HL-60 (cell line): ENCODE measurements at regions not wholly inside any gene's neighbourhood (a gene's known extent, or its start where the extent isn't known, plus 50 kb on each side); places are given as distances from the start of the nearest gene placed in this dataset.

Source experiments
- DNase-seq, 2 experiments: peaks; one replicate each; pipeline ENCODE4 v3.0.0-alpha.2; 2010 to 2020; ENCODE audit warnings: low read depth in 1 of 2, low spot score in 1 of 2
- H3K27ac ChIP-seq: fragments of 250-450 bp; sonication (Bioruptor Pico); replicated peaks from 2 replicates; pipeline ENCODE4 v1.5.1; 2020; ENCODE audit warnings: mild to moderate bottlenecking, moderate library complexity
- H3K27me3 ChIP-seq: fragments of 250-450 bp; sonication (Bioruptor Pico); 2 replicates; pipeline ENCODE4 v1.5.1; 2021; ENCODE audit warnings: mild to moderate bottlenecking, moderate library complexity; ENCODE audit not compliant: insufficient read depth, poor library complexity, severe bottlenecking
- H3K4me3 ChIP-seq: replicated peaks from 2 replicates; pipeline ENCODE4 v1.5.1; 2011; ENCODE audit warnings: mild to moderate bottlenecking, control low read depth, low read length; ENCODE audit not compliant: insufficient read depth
- CTCF ChIP-seq: IDR thresholded peaks from one replicate; pipeline ENCODE4 v1.5.1; 2011; ENCODE audit warnings: low read length, control low read depth, inconsistent platforms; ENCODE audit not compliant: insufficient read depth
- GABPA ChIP-seq: IDR thresholded peaks from 2 replicates; pipeline ENCODE4 v1.6.1; 2012; ENCODE audit warnings: low read depth
- POLR2AphosphoS5 ChIP-seq: IDR thresholded peaks from 2 replicates; pipeline ENCODE4 v1.6.1; 2012; ENCODE audit warnings: low read depth
- REST ChIP-seq: IDR thresholded peaks from 2 replicates; pipeline ENCODE4 v1.6.1; 2012; ENCODE audit warnings: low read depth; ENCODE audit not compliant: insufficient replicate concordance
- SPI1 ChIP-seq: IDR thresholded peaks from 2 replicates; pipeline ENCODE4 v1.6.1; 2012; ENCODE audit warnings: low read depth, mild to moderate bottlenecking, borderline replicate concordance

GRCh38 chr11:134882141-134882540 lies 470.1 kb upstream of the B3GAT1 start:
- H3K4me3 ChIP-seq, result no peak overlapping the region
- H3K27me3 ChIP-seq, result no peaks in the 10 kb centered on the region
- TF ChIP-seq SPI1 (no peak), GABPA (no peak), CTCF (no peak), POLR2AphosphoS5 (no peak), REST (no peak)
- no peak overlapping the region for H3K27ac ChIP-seq
- no peak for DNase-seq

GRCh38 chr11:134880788-134881187 lies 468.7 kb upstream of the B3GAT1 start:
- TF ChIP-seq CTCF, result no peak
- TF ChIP-seq SPI1, result no peak
- no peak for TF ChIP-seq POLR2AphosphoS5
- TF ChIP-seq GABPA, result no peak
- TF ChIP-seq REST, result no peak
- H3K27ac ChIP-seq, result no peak overlapping the region
- DNase-seq, result no peak

GRCh38 chr11:134879931-134880330 lies 467.9 kb upstream of the B3GAT1 start:
- H3K27ac ChIP-seq, result no peak overlapping the region
- H3K27me3 ChIP-seq, result no peaks in the 10 kb centered on the region
- H3K4me3 ChIP-seq, result no peak overlapping the region
- TF ChIP-seq POLR2AphosphoS5 (no peak), GABPA (no peak), REST (no peak), CTCF (no peak), SPI1 (no peak)
- no peak for DNase-seq

More at GRCh38 chr11:134880788-134881187, 468.7 kb upstream of the B3GAT1 start:
- H3K4me3 ChIP-seq, result no peak overlapping the region
- no peaks in the 10 kb centered on the region for H3K27me3 ChIP-seq
